ENCODE measurements at regions not wholly inside any gene's neighbourhood (a gene's known extent, or its start where the extent isn't known, plus 50 kb on each side); places are given as distances from the start of the nearest gene placed in this dataset.
"Not testable (repeated sequence)": the region's sequence is repeated elsewhere in the genome, so short reads cannot be mapped to it uniquely, and the experiment has no call there.

DNA sequence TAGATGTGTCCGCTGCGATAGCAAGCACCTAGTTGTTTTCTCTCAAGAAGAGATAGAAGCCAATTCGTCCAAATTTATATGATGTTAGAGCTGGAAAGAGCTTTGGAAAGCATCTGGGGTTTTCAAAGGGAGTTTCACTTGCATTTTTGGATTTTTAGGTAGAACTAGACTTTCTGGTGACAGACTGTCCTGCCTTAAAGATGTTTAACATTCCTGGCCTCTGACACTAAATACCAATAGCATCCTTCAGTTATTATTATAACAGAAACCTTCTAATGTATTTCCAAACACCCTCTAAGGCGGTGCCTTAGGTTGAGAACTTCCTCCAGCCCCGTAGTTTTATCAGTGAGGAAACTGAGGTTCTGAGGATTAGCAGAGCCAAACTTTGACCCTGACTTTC is 305.3 kb downstream of the SATB1 start:
- no peak for DNase-seq

DNA sequence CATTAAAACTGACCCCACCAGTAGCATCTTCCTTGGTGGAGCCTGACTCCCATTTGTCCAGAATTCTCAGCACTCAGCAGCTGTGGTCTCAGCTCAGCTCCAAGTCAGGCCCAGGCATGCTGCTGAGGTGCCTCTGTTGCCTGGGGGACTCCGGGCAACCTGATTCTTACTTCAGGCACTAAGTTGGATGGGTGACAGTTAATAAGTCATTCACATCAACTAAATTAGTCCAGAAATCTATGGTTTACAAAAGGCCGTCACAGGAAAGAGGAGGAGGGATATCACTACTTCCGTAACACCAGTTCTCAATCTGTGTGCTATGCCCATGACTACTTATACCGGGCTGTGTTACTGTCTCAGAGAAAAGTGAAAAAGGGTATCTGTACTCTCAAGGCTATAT is 310.2 kb downstream of the SATB1 start:
- no peak for DNase-seq

DNA sequence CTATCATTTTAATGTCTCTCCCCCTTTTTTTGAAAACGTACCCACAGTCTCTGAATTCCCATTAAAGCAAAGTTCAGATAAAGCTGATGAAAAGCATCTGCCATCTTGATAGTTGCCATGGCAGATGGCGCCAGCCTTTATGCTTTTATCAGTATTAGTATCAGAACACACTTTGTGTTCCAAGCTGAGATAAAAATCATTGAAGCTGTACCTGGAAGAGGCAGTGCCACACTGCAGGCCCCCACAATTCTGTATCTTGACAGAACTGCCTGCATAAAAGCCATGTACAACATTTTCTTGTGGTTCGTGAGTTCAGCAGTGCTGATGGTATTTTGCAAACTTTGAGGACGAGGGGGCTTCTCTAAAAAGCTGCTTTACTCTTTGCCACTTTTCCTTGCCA is 311.7 kb downstream of the SATB1 start:
- DNase-seq = no peak

DNA sequence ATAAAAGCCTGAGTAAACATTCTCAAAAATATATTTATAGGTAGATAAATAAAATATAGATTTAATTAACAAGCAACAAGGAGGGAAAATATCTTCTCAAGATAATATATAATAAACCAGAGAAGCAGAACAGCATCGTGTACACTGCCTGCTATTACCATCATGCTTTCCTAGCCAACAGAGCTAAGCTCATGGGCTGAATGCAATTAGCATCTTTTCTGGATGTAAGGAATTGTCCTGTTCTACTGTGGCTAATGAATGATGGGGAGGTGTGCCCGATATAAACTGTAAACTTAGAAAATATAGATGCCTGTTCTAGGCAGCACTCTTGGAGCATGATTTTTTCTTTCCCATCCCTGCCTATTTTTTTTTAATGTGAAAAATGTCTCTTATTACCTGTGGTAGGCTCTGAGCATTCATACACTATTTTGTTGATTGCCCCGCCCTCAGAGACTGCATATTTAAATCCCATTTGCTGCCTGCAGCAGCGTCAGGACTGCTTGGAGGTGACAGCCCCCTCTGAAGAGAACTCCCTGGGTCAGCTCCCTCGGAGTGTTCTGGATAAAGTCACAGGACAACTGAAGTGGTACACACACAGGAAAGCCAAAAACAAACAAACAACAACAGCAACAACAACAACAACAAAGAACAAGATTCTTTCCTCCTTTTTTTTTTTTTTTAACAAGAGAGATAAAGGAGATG is 312.3 kb downstream of the SATB1 start:
- DNase-seq = no peak

DNA sequence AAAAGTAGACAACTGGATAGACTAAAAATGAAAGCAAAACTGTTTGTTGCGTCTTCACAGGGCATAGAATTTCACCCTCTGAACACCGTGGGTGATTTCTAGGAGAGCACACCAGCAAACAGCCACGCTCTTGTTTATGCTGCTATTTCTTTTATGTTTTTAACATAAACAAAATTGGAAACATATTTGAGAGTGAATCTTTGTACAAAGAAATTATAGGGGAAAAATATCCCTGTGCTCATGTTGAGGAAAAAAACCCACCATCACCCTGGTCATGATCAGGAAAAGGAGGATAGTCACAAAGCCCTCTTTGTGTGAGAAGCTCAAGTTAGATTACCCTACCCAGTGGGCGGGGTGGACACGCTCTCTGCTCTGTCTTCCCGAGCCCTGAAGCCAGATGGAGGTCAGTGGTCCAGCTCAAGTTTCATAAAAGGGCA is 313.3 kb downstream of the SATB1 start:
- no peak for DNase-seq

DNA sequence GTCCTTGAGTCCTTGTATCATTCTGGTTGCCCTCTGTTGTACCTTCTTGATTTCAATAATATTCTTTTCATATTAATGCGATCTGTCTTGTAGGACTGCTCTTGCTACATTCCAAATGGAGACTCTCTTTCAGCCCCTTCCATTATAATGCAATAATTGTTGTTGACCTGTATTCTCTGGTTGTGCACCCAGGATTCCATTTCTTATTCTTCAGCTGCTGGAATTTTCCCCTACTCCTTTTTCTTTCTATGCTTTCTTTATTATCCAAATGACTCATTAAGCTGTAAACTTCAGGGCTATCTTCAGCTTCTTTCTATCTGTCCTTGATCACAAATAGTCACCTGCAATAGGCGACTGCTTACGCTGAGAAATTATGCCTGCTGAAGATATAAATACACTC is 321.5 kb downstream of the SATB1 start:
- DNase-seq = no peak

DNA sequence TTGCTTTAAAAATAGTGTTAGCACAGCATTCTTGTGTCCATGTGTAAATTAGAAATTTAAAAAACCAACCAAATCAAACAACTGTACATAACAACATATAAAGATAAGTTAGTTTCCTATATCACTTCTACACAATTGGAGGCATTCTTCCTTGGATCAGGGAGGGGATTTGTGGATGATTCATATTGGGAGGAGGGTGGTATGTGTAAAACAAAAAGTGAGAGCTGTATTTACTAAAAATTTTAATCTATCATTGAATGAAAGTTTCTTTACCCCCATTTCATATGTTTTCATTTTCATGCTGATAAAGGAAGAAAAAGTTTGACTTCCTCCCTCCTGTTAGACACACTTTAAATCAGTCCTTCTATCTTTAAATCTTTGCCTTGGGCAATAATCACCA is 325.0 kb downstream of the SATB1 start:
- no peak for DNase-seq

DNA sequence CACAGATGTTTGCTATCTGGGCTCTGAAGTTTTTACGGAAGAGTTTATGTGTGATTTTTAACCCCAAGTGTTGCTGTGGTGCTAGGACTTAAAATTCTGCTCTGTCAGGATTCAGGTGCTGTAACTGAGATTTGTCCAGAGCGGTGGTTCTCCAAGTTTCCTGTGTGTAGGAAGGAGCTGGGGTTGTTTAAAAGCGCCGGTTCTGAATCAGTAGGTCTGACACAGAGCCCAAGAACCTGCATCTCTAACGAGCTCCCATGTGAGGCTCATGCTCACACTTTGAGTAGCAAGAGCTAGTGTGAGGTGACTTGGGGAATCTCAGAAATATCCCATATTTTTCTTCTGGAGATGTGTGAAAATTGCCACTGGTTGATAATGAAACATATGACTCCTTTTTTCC is 325.5 kb downstream of the SATB1 start:
- DNase-seq = no peak

DNA sequence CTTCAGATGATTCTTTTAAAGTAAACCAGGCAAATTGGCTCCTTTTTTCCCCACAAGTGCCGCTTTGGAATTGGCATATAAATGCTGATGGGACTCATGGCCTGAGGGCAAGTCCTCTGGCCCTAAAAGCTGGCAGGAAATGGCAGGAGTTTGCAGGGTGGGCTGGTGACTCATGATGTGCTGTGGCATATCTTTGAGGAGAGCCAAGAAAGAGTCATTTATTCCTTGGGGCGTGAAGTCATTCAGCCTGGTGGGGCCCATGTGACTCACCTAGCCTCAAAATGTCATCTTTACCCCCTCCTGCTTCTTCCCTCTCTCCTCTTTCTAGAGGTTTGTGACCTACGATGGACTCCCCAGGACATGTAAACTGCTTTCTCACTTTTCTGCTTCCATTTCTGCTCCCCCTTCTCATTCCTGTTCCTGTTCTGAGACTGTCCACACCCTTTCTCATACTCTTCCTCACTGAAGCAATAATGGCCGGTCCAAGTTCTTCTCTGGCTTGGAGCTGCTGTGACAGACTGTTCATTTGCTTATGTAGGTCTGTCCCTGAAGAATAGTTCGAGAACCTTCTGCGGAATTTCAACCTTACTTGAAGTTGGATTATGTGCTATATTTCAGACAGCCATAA is 326.1 kb downstream of the SATB1 start:
- no peak for DNase-seq

DNA sequence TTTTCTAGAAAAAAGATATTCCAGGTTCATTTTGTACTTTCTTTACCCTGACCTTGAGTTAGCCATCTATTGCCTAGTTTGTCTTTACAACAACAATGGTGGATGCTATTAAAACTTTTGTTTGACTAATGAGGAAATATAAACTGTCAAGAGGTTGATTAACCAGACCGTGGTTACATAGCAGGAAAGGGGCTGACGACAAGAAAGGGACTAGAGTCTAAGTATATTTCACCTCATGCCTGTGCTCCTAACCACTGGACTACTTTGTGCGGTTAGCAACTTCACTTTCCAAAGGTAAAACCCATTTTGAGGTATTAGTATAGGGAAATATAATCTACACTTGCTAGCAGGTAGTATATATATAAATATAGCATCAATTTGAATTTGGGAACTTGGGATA is 327.1 kb downstream of the SATB1 start:
- DNase-seq = no peak

DNA sequence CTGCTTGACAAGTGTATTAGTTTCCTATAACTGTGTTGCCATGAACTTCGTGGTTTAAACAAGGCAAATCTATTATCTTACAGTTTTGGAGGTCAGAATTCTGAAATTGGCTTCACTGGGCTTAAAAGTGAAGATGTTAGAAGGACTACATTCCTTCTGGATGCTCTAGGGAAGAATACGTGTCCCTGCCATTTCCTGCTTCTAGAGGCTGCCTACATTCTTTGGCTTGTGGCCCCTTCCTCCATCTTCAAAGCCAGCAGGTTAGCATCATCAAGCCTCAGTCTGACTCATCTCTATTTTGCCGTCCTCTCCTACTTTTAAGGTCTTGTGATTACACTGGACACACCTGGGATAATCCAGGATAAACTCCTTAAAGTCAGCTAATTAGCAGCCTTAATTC is 327.7 kb downstream of the SATB1 start:
- no peak for DNase-seq

DNA sequence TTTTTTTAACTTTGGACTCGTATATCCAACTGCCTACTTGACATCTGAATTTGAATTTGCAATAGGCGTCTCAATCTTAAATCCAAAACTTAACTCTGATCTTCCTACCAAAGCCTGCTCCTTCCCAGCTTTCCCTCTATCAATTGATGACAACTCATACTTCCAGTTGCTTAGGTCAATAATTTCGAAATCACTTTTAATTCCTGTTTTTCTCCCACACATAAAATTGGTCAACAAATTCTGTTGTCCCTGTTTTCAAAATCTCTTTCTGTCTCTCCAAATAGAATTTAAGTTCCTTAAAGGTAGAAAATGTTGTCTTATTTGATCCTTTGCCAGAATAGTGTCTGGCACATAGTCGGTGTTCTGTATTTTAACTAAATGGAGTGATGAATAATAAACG is 332.4 kb downstream of the SATB1 start:
- no peak for DNase-seq

DNA sequence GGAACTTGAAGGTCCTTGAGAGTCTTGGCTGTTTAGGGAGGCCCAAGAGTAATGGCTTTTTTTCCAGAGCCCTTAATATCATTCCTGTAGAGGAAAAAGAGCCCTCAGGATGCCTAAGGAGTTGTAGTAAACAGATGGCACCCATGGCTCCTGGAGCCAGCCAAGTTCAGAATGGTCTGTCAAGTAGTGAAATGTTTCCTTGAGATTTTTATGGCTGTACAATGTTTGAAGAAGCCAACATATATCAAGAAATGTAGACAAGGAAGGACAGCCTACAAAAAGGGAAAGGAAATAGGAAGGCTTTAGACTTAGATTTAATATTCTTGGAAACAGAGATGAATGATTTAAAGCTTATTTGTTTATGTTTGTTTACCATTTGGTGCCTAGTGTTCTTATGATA is 334.8 kb downstream of the SATB1 start:
- no peak for DNase-seq

DNA sequence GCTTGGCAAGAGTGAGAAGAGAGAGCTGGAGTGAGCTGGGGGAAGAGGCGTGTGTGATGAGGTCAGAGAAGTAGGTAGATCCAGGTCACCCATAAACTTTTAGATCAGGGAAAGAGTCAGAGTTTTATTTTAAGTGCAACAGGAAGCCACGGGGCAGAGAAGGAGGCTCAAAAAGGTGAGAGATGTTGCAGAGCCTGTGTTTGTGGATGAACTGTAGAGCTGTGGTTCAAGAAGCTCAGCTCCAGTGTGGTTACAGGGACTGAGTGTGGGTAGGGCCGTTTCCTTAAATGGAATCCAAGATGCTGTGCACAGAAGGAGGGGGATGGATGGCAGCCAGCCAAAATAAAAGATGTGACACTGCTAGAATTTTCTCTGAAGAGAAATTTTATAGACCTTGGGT is 337.2 kb downstream of the SATB1 start:
- DNase-seq = no peak

DNA sequence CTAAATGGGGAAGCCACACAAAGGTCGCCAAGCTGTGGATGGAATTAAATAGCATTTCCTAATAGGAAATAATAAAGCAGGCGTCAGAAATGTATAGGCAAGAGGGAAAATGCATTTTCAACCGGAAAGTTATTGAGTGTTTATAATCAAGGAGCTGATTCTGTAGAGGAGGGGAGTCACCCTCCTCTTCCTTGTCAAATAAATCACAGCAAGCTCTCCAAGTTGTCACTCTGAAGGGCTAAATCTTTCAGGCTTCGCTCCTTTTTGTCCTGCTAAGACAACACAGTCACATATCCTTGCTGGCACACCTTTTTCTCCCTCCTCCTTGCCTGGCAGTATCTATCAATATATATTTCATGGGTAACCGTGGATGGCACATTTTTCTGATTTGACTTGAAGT is 338.4 kb downstream of the SATB1 start:
- DNase-seq = no peak

DNA sequence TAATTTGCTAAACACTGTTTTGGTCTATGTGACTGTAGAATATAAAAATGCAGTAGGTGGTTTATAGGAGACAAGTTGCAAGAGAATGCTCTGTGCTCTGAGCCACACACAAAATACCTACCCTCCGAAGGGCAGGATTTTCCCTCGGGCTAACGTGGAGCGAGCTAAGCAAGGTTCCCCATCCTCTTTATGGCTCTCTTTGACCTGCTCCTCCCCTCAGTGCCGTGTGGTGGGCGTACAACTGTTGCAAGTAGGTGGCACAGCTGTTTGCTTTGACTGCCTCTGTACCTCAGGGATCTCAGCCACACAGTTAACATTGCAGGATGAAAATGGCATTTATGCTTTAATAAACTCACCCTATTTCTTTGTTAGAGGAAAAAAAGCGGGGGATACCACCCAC is 339.1 kb downstream of the SATB1 start:
- peak; percentile 9 for DNase-seq

DNA sequence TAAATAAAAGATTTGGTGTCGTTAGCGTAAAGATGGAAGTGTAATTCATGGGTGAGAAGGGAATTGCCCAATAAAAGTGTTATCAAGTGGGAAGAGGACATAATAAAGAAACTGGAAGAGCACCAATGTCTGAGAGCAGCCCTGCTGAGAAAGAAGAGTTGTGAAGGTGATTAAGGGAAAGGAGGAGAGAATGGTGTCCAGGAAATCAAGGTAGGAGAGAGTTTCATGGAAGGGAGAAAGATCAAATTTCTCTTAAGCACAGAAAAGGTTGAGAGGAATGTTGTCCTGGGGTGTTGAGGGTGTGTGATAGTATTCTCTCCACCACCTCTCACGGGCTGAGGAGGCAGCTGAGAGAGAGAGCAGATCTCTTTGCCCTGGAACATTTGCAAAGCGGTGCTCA is 339.7 kb downstream of the SATB1 start:
- DNase-seq = no peak

DNA sequence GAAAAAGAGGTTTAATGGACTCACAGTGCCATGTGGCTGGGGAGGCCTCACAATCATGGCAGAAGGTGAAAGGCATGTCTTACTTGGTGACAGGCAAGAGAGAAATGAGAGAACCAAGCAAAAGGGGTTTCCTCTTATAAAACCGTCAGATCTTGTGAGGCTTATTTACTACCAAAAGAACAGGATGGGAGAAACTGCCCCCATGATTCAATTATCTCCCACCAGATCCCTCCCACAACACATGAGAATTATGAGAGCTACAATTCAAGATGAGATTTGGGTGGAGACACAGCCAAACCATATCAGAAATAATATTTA is 340.8 kb upstream of the TBC1D5 start:
- not testable (repeated sequence) for DNase-seq

DNA sequence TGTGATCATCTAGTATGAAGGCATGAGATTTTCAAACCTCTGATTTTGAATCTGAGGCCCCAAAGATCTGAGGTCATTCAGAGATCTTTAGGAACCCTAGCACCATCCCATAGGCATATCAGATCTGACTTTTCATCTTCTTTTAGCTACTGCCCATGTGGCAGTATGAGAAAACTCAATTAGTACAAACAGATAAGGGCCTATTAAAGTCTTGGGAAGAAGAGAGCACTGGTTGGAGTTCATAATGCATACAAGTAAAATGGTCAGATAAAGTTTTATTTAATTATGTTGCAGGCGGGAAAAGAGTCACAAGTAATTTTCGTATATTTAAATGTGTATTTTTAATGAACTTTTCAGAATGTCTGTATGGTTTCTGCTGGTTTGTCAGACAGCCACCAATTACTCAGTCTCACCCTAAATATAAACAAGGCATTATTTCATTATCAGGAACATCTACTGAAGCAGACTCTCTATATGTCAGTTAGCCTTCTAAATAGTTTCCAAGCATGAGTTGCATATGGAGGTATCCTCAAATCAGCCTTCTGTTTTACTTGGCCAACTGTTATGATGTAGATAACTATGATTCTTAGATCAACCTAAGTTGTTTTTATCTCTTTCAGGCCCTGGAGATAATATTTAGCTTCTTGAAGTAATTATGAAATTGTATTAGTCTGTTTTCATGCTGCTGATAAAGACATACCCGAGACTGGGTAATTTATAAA is 340.3 kb upstream of the TBC1D5 start:
- no peak for DNase-seq

DNA sequence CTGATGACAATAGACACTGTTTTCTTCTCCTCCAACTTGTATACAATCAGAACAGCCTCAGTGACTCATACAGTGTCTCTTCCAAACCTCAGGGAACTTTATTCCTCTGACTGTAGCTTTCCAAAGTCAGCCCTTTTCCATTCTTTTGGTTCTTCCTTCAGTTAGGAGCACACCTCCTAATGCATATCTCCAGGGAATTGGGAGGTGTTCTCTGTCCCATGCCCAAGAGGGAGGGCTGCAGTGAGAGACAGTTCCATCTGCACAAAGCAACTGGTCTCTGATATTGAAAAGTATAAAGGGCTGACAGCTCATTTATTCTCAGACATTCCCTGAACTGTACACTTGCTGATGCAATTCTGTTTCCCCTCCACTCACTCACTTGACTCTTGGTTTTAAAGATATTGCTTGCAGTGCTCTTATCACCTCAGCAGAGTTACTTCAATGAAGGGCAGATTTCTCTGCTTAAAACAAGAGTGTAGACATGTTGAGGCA is 337.8 kb upstream of the TBC1D5 start:
- DNase-seq = no peak

DNA sequence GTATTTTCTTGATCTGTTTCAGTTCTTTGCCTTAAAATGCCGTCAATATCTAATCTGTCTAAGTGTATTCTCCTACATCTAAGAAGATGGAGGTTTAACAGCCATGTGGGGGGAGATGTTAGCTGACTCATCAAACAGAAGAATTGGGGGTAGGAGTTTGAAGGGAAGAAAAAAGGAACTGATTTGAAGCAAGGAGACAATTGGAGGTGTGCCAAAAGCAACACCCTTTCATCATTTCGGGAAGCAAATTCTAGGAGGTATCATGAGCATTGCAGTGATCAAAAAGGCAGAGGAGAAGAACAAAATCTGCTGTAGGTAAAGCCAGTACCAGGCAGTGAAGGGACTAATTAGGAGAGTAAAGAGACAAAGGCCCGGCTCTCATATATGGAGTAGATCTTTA is 337.3 kb upstream of the TBC1D5 start:
- peak; percentile 2 for DNase-seq

DNA sequence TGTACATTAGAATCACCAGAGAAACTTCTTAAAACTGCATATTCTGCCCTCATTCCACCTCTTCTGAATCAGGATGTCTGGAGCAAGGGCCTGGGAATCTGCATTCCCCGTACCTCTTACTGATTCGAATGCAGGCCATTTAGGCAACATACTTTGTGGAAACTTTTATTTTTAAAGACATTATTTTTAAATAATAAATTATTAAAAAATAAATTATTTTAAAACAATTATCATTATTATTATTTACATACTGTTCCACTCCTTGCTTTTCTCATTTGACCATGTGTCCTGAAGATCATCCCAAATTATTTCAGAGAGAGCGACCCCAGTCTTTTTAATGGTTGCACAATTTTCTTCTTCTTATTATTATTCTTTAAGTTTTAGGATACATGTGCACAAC is 336.6 kb upstream of the TBC1D5 start:
- no peak for DNase-seq

DNA sequence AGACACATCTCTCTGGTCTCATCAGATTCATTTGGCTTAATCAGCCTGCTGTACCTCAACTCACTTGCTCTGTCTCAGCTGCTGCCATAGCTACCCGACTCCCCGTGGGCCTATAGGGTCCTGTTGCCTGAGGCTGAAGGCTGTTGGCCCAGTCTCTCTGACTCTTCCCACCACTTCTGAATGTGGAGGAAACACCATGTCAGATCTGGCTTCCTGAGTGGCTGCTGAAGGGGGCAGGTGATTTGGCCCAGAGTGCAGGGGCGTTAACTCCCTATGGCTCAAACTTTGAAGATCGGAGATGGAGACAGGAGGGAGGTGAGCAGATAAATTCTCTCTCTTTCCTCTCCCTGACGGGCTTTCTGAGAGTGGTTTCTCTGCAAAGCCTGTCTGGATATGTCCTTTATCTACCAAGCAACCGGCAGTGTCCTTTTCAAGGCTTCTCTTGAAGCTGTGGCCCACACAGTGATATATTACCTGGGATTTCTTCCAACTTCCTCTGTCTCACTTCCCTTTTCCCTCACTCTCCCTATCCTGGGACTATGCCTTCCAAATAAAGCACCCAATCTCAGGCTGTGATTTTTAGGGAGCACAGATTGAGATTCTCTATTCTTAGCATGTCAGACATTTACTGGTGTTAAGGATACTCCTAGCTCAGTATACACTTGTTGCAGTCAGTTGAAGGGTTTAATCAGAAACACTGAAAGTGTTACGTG is 334.9 kb upstream of the TBC1D5 start:
- DNase-seq = no peak

DNA sequence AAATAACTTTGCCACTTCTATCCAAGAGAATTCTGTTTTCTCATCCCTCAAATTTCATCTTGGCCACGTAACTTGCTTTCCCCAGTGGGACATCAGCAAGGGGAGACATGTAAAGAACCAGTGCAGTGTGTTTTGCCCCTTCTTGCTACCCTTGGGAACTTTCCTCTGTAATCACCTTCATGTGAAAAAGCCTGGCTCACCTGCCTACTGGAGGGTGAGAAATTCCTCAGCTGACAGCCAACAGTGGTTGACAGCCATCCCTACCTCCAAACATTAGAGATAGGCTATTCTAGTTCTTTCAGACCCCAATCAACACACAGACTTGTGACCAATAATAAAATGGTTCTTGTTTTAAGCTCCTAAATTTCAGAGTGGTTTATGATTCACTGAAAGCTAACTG is 333.9 kb upstream of the TBC1D5 start:
- DNase-seq = no peak
